ENCODE measurements at regions not wholly inside any gene's neighbourhood (a gene's known extent, or its start where the extent isn't known, plus 50 kb on each side); places are given as distances from the start of the nearest gene placed in this dataset.
"Not testable (repeated sequence)": the region's sequence is repeated elsewhere in the genome, so short reads cannot be mapped to it uniquely, and the experiment has no call there.

DNA sequence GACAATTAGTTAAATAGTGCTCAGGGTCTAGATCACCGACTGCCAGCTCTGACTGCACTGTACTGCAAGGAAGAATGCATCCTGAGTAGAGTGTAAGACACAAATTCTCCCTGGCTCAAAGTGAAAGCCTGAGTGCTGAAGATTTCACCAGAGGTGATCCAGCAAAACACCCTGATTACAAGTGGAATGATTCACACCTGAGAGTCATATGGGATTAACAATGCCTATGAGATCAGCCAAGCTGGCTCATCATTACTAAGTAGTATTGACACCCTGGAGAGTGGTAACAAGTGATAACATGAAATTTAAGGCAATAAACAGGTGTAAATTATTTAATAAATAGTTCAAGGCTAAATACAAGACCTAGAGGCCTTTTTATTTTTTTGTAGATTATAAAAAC, 403.8 kb upstream of the PRR20A start:
- TF ChIP-seq CTCF (IDR thresholded peaks at IDR 0.05; ENCODE audit: low read depth, low read length, missing control alignments): no peak
- no peak for DNase-seq (ENCODE audit: low read depth)
- no peak overlapping the region for H3K4me3 ChIP-seq (ENCODE audit: low read depth, low read length)

- TF ChIP-seq CTCF (IDR thresholded peaks at IDR 0.05; ENCODE audit: low read depth, low read length, missing control alignments): no peak
- no peak for DNase-seq (ENCODE audit: low read depth)
These were observed 388.1 kb upstream of the PRR20A start for GRCh38 chr13:56752636-56753035.

DNA sequence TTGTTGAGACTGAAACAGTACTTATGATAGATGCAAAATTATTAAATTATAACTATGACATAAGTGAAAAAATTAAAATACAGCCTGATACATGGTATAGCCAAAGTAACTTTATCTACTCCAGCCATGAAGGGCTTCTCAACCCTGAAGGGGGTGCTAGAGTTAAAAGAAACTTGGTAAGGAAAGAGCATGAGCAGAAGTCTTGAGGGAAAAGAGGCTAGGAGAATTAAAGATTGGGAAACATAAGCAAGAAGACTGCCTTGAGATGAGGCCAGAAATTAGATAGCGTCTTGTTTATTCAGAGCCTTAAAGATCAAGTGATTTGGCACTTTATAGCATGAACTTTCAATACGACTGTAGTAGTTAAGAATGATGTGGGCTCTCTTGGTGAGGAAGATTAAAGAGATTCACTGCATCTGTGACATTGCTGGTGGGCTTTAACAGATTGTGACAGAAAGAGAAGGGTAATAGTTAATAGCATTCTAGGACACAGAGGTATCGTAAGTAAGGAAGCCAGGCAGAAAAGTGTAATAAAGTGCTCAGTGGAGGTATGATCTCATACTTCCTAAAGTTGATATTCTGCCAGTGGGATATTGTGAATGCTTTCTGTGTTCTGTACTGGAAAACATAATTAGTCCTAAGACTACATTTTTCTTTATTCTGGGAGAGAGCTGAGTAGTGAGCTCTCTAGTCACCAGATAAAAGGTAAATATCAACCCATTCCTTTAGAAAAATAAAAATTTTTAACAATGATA, 385.4 kb upstream of the PRR20A start:
- no peak for TF ChIP-seq CTCF (IDR thresholded peaks at IDR 0.05; ENCODE audit: low read depth, low read length, missing control alignments)
- DNase-seq (ENCODE audit: low read depth): no peak
- no peak overlapping the region for H3K4me3 ChIP-seq (ENCODE audit: low read depth, low read length)

More at GRCh38 chr13:56752636-56753035, 388.1 kb upstream of the PRR20A start:
- H3K4me3 ChIP-seq (ENCODE audit: low read depth, low read length): no peak overlapping the region

- DNase-seq (ENCODE audit: low read depth); H3K4me3 ChIP-seq (ENCODE audit: low read depth, low read length): not testable (repeated sequence)
These were observed 377.4 kb upstream of the PRR20A start for GRCh38 chr13:56763333-56763732.

GRCh38 chr13:56773148-56773547, 367.6 kb upstream of the PRR20A start:
- TF ChIP-seq CTCF (IDR thresholded peaks at IDR 0.05; ENCODE audit: low read depth, low read length, missing control alignments): no peak
- DNase-seq (ENCODE audit: low read depth): no peak
- H3K4me3 ChIP-seq (ENCODE audit: low read depth, low read length): no peak overlapping the region

- TF ChIP-seq CTCF (IDR thresholded peaks at IDR 0.05; ENCODE audit: low read depth, low read length, missing control alignments): no peak
- no peak for DNase-seq (ENCODE audit: low read depth)
- no peak overlapping the region for H3K4me3 ChIP-seq (ENCODE audit: low read depth, low read length)
These were observed 351.2 kb upstream of the PRR20A start for GRCh38 chr13:56789527-56789926.

DNA sequence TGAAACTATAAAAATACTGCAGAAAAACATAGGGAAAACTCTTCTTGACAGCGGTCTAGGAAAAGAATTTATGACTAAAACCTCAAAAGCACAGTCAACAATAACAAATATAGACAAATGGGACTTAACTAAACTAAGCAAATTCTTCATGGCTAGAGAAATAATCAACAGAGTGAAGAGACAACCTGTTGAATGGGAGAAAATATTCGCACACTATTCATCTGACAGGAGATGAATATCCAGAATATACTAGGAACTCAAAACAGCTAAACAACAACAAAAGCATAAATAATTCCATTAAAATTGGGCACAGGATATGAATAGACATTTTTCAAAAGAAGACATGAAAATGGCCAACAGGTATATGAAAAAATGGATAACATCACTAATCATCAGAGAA, 303.6 kb upstream of the PRR20A start:
- no peak for TF ChIP-seq CTCF (IDR thresholded peaks at IDR 0.05; ENCODE audit: low read depth, low read length, missing control alignments)

More for the DNA sequence above, 303.6 kb upstream of the PRR20A start:
- H3K4me3 ChIP-seq (ENCODE audit: low read depth, low read length): no peak overlapping the region
- DNase-seq (ENCODE audit: low read depth): no peak
